CD14-positive monocyte (primary cell): ENCODE measurements at regions not wholly inside any gene's neighbourhood (a gene's known extent, or its start where the extent isn't known, plus 50 kb on each side); places are given as distances from the start of the nearest gene placed in this dataset.

Experiments used
- DNase-seq, 3 donors: peaks; one replicate each; pipeline ENCODE4 v3.0.0-alpha.2; 2011 to 2022
- H2AFZ ChIP-seq: 2 replicates; pipeline ENCODE4 v1.6.0; 2012; ENCODE audit warnings: mild to moderate bottlenecking, low read depth, low read length, inconsistent platforms; ENCODE audit not compliant: insufficient read depth, poor library complexity, severe bottlenecking
- H3K27ac ChIP-seq, 2 donors: 1 replicate in 1 of 2; 2 replicates in 1 of 2; pipeline ENCODE4 v1.5.1; 2012 to 2013; ENCODE audit warnings: low read length in 2 of 2, control low read depth in 1 of 2, inconsistent platforms in 1 of 2, low read depth in 1 of 2, mild to moderate bottlenecking in 1 of 2
- H3K27me3 ChIP-seq, 2 donors: one replicate each; pipeline versions ENCODE4 v1.6.0 to v1.6.1; 2011 to 2013; ENCODE audit warnings: low read length in 2 of 2; ENCODE audit not compliant: control insufficient read depth in 2 of 2, insufficient read depth in 2 of 2
- H3K36me3 ChIP-seq, 2 donors: replicated peaks in 1 of 2; 1 replicate in 1 of 2; 2 replicates in 1 of 2; pipeline versions ENCODE4 v1.5.1 to v1.6.1; 2012 to 2013; ENCODE audit warnings: low read length in 2 of 2, control low read depth in 1 of 2, inconsistent platforms in 1 of 2, mild to moderate bottlenecking in 1 of 2; ENCODE audit not compliant: insufficient read depth in 2 of 2, control insufficient read depth in 1 of 2
- H3K4me1 ChIP-seq, 2 donors: 1 replicate in 1 of 2; 2 replicates in 1 of 2; pipeline versions ENCODE4 v1.5.1 to v1.6.1; 2012 to 2013; ENCODE audit warnings: low read length in 2 of 2, control low read depth in 1 of 2, inconsistent platforms in 1 of 2, mild to moderate bottlenecking in 1 of 2, moderate library complexity in 1 of 2; ENCODE audit not compliant: insufficient read depth in 2 of 2, control insufficient read depth in 1 of 2
- H3K4me2 ChIP-seq: replicated peaks from 2 replicates; pipeline ENCODE3; 2012; ENCODE audit warnings: low read length, moderate library complexity, mild to moderate bottlenecking; ENCODE audit not compliant: poor library complexity, severe bottlenecking; ENCODE audit errors: extremely low read depth
- H3K4me3 ChIP-seq, 3 experiments: fragments of 200-600 bp in 1 of 3; sonication (generic) in 1 of 3; replicated peaks in 1 of 3; 1 replicate in 2 of 3; 2 replicates in 1 of 3; pipeline ENCODE4 v1.5.1; 2011 to 2013; ENCODE audit warnings: low read length in 3 of 3, mild to moderate bottlenecking in 3 of 3, control low read depth in 2 of 3, low read depth in 2 of 3, inconsistent platforms in 1 of 3, moderate library complexity in 1 of 3
- H3K79me2 ChIP-seq: 2 replicates; pipeline ENCODE4 v1.6.0; 2012; ENCODE audit warnings: mild to moderate bottlenecking, control low read depth, inconsistent platforms, low read length, moderate library complexity; ENCODE audit not compliant: insufficient read depth
- H3K9ac ChIP-seq: 2 replicates; pipeline ENCODE4 v1.6.0; 2017; ENCODE audit warnings: low read length, mild to moderate bottlenecking; ENCODE audit not compliant: insufficient read depth, poor library complexity, severe bottlenecking
- H3K9me3 ChIP-seq, 2 donors: replicated peaks in 1 of 2; 1 replicate in 1 of 2; 2 replicates in 1 of 2; pipeline versions ENCODE4 v1.5.1 to v1.6.1; 2012 to 2013; ENCODE audit warnings: low read length in 2 of 2, control low read depth in 1 of 2; ENCODE audit not compliant: control insufficient read depth in 1 of 2, insufficient read depth in 1 of 2
- H4K20me1 ChIP-seq: 2 replicates; pipeline ENCODE4 v1.6.0; 2012; ENCODE audit warnings: mild to moderate bottlenecking, low read length, control low read depth, moderate library complexity; ENCODE audit not compliant: insufficient read depth
- H3K27ac Mint-ChIP-seq, 7 donors: one replicate each; pipeline ENCODE4 v1.8.0; 2020; ENCODE audit warnings: mild to moderate bottlenecking in 7 of 7, mixed read lengths in 7 of 7, moderate library complexity in 6 of 7, inconsistent platforms in 2 of 7
- H3K27me3 Mint-ChIP-seq, 3 donors: one replicate each; pipeline ENCODE4 v1.8.0; 2021 to 2022; ENCODE audit warnings: low read depth in 3 of 3, mild to moderate bottlenecking in 3 of 3, mixed read lengths in 3 of 3, moderate library complexity in 3 of 3, inconsistent platforms in 1 of 3
- H3K36me3 Mint-ChIP-seq, 2 donors: one replicate each; pipeline ENCODE4 v1.8.0; 2020; ENCODE audit warnings: mixed read lengths in 2 of 2, inconsistent platforms in 1 of 2, mild to moderate bottlenecking in 1 of 2
- H3K4me1 Mint-ChIP-seq: one replicate; pipeline ENCODE4 v1.8.0; 2020; ENCODE audit warnings: mild to moderate bottlenecking, mixed read lengths
- H3K4me3 Mint-ChIP-seq, 2 donors: one replicate each; pipeline ENCODE4 v1.8.0; 2020; ENCODE audit warnings: mild to moderate bottlenecking in 2 of 2, mixed read lengths in 2 of 2, moderate library complexity in 1 of 2
- H3K9me3 Mint-ChIP-seq, 7 donors: one replicate each; pipeline ENCODE4 v1.8.0; 2020 to 2022; ENCODE audit warnings: mixed read lengths in 7 of 7, mild to moderate bottlenecking in 6 of 7, moderate library complexity in 6 of 7, inconsistent platforms in 2 of 7
- CTCF ChIP-seq: fragments of 200-600 bp; IDR thresholded peaks from one replicate; pipeline ENCODE4 v1.8.0; 2022; ENCODE audit warnings: antibody characterized with exemption, mild to moderate bottlenecking
- WGBS: methylation state at CpG from one replicate; pipeline ENCODE4 v1.1.5; 2013; ENCODE audit warnings: missing lambda C conversion rate; ENCODE audit not compliant: insufficient coverage; 5-methylcytosine and 5-hydroxymethylcytosine counted together
- intact Hi-C, 2 donors: fragments of 100-400 bp; cut with micrococcal nuclease; formaldehyde crosslinking; loops; one replicate each; pipeline versions ENCODE4 v1.15.0 to v1.15.1; 2023

- H3K9ac ChIP-seq: no peak overlapping the region
- no peaks in the 10 kb centered on the region for H3K27me3 Mint-ChIP-seq
- peaks cover 0 to 6% (median 3%) of the 10 kb centered on the region in 7 donors for H3K9me3 Mint-ChIP-seq
- no peaks in the 10 kb centered on the region for H3K4me1 Mint-ChIP-seq
- intact Hi-C loops: no loop called here
- no peak overlapping the region for H3K27ac Mint-ChIP-seq
- no peak overlapping the region for H3K27ac ChIP-seq
- DNase-seq: no peak
- no peaks in the 10 kb centered on the region for H4K20me1 ChIP-seq
- no peaks in the 10 kb centered on the region for H3K36me3 ChIP-seq
- no peaks in the 10 kb centered on the region for H3K4me1 ChIP-seq
- H3K79me2 ChIP-seq: no peaks in the 10 kb centered on the region
- H3K27me3 ChIP-seq: no peaks in the 10 kb centered on the region
- H3K4me2 ChIP-seq: no peak overlapping the region
- H3K4me3 Mint-ChIP-seq: no peak overlapping the region
- H2AFZ ChIP-seq: no peak overlapping the region
- H3K36me3 Mint-ChIP-seq: no peaks in the 10 kb centered on the region
- no peaks in the 10 kb centered on the region for H3K9me3 ChIP-seq
- no peak for TF ChIP-seq CTCF
- no peak overlapping the region for H3K4me3 ChIP-seq
- no CpG with 5 or more reads among the region's 2 CpGs for WGBS
Observed at GRCh38 chr5:93164690-93165089, 416.3 kb downstream of the NR2F1-AS1 start.

GRCh38 chr5:93163010-93163663 lies 417.9 kb downstream of the NR2F1-AS1 start:
- Histone ChIP-seq H2AFZ (no peak overlapping the region), H3K9ac (no peak overlapping the region), H3K4me2 (no peak overlapping the region), H3K9me3 (no peaks in the 10 kb centered on the region), H3K4me1 (no peaks in the 10 kb centered on the region), H3K27ac (no peak overlapping the region), H3K79me2 (no peaks in the 10 kb centered on the region), H3K4me3 (no peak overlapping the region), H3K27me3 (no peaks in the 10 kb centered on the region), H4K20me1 (no peaks in the 10 kb centered on the region), H3K36me3 (no peaks in the 10 kb centered on the region)
- no peaks in the 10 kb centered on the region for H3K36me3 Mint-ChIP-seq
- DNase-seq: no peak
- H3K4me1 Mint-ChIP-seq: no peaks in the 10 kb centered on the region
- no peak for TF ChIP-seq CTCF
- H3K9me3 Mint-ChIP-seq: peaks cover 0 to 7% (median 2%) of the 10 kb centered on the region in 7 donors
- H3K27me3 Mint-ChIP-seq: no peaks in the 10 kb centered on the region
- no peak overlapping the region for H3K27ac Mint-ChIP-seq
- intact Hi-C loops: no loop called here
- no peak overlapping the region for H3K4me3 Mint-ChIP-seq
